Effector CD8-positive, alpha-beta T cell (primary cell): ENCODE measurements at regions not wholly inside any gene's neighbourhood (a gene's known extent, or its start where the extent isn't known, plus 50 kb on each side); places are given as distances from the start of the nearest gene placed in this dataset.

Source experiments
- DNase-seq: peaks from one replicate; lab custom pipeline; 2025; lab: John Stamatoyannopoulos, UW

DNA sequence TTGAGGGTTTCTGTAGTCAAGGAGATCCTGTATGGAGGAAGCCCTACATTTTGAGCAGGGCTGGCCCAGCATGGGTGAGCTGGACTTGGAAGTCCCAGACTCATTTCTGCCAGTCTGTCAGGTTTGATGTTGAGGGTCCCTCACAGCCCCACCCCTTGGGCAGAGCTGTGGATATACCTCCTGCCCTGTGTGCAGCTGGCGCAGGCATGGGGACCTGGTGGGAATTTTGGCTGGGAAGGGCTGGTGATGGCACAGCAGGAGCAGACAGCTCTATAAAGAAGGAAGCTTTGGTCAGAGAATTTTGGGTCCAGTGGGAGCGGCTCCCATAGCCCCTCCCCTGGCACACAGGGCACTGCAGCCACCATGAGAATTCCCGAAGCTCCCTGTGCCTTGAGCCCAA is 482.6 kb downstream of the RPS24 start:
- no peak for DNase-seq

DNA sequence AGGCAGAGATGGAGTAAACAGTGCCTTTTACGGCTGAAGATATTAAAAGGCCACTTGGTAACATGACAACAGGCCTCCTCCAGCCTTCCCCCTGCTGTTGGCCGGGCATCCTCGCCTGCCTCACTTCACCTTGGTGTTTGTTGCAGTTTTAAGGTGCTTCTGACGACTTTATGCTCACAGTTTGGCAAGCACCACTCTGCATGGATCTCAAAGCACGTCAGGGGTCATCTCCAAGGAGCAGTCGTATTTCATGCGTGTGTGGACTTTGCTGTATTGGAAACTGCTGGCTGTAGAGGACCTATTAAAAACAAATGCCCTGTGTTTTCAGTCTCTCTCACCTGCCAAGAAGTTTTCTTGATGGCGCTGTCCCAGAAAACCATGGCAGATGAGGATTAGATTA is 483.1 kb downstream of the RPS24 start:
- DNase-seq = no peak

DNA sequence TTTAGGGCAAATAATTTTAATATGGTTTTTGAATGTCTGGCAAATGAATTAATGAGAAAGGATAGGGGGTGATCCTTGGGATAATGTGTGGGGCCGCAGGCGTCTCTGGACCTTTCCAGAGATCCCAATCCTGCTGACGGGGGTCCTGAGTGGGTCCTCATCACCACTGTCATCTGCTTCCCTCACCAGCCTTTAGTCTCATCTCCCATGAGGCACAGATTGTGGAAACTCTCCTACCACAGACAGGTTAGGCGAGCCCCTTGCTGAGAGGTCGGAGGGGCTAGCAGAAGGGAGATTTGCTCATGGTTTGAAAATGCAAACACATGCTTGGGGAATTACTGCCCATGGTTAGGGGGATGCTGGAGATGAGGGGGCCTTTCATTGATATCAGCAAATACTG is 484.6 kb downstream of the RPS24 start:
- no peak for DNase-seq

DNA sequence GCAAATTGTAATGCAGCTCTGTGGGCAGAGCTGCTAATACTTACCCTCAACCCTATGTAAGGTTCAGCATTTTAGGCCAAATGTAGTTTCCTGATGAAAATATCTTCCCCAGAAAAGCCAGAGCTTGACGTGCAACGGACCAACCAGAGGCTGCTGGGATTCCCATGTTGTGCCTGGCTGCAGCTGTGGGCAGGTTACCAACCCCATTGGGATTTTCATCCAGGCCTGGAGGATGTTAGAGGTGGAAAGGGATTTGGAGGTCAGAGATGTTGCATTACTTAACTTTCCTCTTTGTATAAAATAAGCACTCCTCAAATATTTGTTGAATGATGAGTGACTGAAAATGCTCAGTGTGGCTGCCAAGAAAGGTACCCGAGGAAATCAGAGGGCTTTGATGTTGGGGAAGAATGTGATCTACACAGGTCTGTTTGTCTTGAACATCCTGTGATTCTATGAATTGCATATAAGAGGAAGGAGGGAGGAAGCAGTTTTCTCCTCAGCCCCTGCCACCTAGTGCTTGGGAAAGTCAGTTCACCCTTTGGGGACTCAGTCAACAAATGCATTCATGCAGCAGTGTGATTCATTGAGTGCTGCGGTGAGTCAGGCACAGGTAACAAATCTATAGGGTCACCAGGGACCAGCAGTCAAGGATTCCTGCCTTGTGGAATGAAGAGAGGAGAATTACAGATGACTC is 487.2 kb downstream of the RPS24 start:
- DNase-seq = no peak

GRCh38 chr10:78523453-78523852 is 489.8 kb downstream of the RPS24 start:
- DNase-seq = no peak

DNA sequence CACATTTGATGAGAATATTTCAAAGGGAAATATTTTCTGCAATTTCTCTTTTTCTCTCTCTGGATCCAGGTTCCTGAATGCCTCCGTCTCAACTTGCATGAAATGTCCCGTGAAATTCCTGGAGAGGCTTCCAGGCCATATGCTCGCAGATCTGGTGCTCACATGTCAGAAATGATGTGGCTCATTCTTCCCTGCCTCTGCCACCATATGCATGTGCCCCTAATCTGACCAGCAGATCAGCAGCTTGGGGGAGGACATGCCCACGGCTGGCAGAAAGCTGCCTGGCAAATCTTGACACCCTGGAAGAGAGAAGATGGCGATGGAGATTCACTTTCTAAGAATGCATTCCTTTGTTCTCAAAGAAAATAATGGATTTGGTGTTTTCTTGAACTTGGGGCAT is 490.7 kb downstream of the RPS24 start:
- DNase-seq = no peak

DNA sequence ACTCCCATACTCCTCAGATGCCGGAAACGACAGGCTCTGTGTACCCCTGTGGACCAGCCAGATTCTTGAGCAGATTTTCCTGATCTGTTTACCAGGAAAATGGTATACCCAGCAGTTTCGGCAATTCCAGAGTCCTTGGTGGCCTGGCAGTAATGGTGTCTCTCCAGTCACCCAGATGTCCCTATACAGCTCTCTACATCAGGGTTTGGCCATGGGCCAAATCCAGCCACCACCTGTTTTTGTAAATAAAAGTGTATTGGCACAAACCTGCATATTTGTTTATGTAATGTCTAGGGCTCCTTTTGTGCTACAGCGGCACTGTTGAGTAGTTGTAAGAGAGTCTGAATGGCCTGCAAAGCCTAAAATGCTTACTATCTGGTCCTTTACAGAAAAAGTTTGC is 491.3 kb downstream of the RPS24 start:
- DNase-seq = no peak

DNA sequence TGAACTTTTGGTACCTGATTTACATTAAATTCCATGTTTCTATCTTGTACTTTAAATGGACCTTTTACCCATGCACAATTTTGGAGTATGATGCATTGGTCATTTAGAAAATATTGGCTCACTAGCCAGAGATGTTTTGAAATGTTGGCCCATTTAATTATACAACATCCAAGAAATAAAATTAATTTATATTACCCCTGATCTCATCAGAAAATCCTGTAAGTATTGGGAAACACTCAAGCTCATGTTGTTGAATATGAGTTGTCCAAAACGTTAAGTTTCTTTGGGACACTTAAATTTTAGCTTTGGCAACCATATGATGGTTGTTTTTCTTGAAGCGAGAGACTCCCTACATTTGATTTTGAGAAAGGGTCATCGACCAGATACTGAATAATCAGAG is 492.7 kb downstream of the RPS24 start:
- DNase-seq = no peak

GRCh38 chr10:78527296-78527695 is 493.6 kb downstream of the RPS24 start:
- no peak for DNase-seq

GRCh38 chr10:78528749-78529204 is 495.1 kb downstream of the RPS24 start:
- no peak for DNase-seq

DNA sequence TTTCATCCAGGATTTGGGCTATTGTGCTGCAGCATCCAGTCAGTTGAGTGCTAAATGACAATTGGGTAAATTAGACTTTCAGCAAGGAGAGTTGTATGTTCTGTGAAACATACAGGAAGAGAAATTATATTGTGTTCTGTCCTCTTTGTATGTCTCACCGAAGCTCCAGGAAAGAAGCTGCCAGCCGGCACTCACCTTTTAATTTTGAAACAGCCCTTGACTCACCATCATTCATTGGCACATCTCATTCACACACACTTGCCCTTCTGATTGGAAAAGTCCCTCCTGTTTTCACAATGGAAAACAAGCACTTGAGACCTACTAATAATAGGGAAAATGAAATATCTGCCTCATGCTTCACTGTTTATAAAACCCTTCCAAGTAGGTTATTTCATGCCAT is 495.6 kb downstream of the RPS24 start:
- DNase-seq = no peak

DNA sequence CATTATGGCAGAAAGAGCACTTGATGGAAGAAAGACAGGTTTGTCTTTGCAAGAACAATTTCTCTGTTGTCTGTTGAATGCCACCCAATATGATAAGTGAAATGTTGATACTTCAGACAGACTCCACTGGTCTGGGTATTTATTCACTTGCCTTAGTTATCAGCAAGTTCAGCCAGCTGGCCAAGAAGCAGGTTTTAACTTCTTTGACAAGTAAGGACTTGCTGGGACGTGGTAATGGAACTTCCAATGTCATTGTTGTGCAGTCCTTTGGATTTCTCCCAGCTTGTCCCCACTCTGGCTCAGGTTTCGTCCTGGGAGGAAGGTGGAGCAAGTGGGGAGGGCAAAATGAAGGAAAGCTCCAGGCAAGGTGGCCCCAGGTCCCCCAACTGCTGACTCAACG is 497.4 kb downstream of the RPS24 start:
- no peak for DNase-seq

GRCh38 chr10:78532480-78533042 is 498.9 kb downstream of the RPS24 start:
- no peak for DNase-seq

DNA sequence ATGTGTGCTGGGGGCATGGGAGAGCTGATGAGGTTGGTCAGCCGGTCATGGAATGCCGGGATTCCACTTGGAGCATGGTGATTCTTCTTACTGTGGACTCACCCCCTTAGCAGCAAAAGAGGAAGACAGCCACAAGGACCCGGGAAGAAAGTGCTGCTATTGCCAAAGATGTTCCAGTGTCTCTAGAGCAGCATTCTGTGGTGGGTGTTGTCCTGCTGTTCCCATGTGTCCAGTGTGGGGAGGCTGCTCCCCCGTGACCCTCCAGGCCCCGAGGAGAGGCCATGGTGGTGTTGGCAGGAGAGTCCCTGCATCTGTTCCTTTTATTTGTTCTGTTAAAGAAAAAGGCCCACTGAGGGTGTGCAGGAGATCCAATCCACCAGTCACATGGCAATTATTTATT is 499.4 kb downstream of the RPS24 start:
- DNase-seq = no peak

DNA sequence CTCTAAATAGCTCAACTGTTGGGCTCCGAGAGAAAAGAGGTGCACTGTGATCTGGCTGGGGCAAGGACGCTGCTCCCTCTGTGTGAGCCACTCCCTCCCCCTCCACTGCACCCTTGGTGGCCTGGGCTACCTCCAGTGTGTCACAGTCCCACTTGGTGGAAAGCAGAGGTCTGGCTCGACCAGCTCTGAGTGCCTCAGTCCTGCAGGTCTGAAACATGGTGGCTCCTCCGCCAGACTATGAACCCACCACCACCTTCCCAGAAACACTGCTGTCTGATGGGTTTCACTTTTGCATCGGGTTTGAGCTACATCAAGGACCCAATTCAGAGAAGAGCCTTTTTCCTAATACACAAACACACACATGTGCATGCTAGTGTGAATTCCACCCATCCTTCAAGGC is 500.1 kb downstream of the RPS24 start:
- no peak for DNase-seq

DNA sequence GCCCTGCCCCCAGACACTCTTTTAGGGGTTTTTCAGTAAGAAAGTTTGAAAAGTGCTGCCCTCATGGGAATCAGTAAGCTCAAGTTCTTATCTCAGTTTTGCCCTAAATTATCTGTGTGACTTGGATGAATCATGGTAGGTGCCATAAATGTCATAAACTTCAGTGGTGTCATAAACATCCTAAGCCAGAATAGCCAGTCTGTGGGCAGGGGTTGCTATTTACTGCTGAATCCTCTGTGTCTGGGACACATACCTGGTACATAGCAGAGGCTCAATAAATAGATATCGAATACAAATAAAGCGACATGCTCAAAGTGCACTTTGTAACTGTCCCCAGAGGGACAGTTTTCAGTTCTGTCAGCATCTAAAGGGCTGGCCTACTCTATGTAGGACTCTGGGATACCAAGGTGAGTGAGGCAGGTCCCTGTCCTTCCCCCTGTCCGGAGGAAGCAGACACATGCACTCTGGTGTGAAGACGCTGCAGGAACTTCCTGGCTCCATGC is 502.1 kb downstream of the RPS24 start:
- DNase-seq = no peak

DNA sequence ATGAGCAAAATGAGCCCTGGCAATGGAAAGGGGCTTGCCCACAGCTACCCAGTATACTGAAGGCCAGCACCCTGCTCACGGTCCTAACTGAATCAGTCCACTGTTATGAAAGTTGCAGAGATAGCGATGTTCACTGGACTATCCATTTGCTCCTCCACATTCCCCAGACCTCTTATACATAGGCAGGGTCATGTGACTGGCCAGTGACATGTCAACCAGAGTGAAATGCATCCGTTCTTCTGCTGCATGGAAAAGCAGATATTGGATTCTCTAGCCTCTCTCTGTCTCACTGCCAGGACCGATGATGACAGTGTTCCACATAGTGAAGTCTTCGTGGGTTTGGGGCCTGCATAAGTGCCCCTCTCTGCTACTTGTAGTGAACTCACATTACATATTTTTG is 503.4 kb downstream of the RPS24 start:
- DNase-seq = no peak

GRCh38 chr10:78539247-78539766 is 505.6 kb downstream of the RPS24 start:
- DNase-seq = no peak

- DNase-seq = no peak
These were observed 506.9 kb downstream of the RPS24 start for GRCh38 chr10:78540355-78541076.

DNA sequence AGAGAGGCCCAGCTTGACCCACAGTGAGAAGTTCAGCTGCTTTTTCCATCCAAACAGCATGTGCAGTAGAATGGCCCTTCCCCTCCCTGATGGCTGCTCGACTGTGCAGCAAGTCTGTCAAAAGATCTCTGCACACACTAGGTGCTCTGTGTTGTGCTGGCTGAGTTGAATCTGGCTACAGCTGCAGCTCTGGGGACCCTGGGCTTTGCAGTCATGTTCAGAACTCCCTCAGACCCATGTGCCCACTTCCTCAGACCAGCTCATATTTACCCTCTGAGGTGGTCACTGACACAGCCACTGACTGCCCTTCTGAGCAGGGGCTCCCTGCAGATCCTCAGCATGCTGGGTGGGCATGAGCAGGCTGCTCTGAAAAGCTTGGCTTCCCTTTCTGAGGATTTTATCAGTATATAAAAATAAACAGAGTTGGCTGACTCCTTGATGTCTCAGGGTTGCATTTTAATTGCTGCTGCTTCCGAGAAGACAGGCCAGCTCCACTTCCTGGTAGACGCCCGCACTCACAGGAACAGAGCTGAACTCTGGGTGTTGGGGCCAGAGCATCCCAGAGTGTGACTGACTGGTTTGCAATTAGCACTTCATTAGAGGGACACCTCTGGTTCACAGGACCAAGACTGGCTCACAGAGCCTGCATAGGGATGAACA is 507.9 kb downstream of the RPS24 start:
- DNase-seq = no peak

DNA sequence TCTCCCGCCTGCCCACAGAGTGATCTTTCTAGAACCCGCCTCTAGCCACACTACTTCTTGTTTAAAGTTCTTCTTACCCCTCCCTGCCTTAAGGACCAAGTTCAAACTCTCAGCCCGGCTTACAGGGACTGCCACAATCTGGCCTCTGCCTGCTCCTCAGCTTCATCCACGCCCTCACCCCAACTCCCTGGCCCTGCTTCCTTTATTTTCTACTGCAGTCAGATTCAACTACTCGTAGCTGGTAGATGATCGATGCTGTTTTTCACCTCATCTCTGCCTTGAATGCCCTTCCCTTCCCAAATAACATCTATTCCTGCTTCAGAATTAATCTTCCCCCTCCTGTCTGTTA is 508.5 kb downstream of the RPS24 start:
- DNase-seq = no peak

- no peak for DNase-seq
These were observed 508.9 kb downstream of the RPS24 start for GRCh38 chr10:78542521-78542920.
